Activated CD8-positive, alpha-beta T cell treated with anti-CD3 and anti-CD28 coated beads for 36 hours (primary cell): ENCODE measurements at regions not wholly inside any gene's neighbourhood (a gene's known extent, or its start where the extent isn't known, plus 50 kb on each side); places are given as distances from the start of the nearest gene placed in this dataset.

Source experiments
- ATAC-seq: fragments of 200-7000 bp; cut with Tn5 transposase; one replicate; pipeline ENCODE4 v1.10.0; 2021; ENCODE audit warnings: mild to moderate bottlenecking, moderate library complexity
- CTCF ChIA-PET: fragments of 350-600 bp; sonication (Branson Sonifier 250); formaldehyde crosslinking; loops from one replicate; lab custom pipeline; 2021; ENCODE audit warnings: antibody characterized with exemption; lab: Charles Lee
- POLR2A ChIA-PET: fragments of 350-600 bp; sonication (Branson Sonifier 250); formaldehyde crosslinking; loops from one replicate; lab custom pipeline; 2021; ENCODE audit warnings: antibody characterized with exemption; lab: Charles Lee
- DNase-seq: peaks from one replicate; pipeline ENCODE4 v3.0.0-alpha.2; 2020
- H3K27ac Mint-ChIP-seq: one replicate; pipeline ENCODE4 v1.8.0; 2021; ENCODE audit warnings: mild to moderate bottlenecking, mixed read lengths
- H3K27me3 Mint-ChIP-seq: one replicate; pipeline ENCODE4 v1.8.0; 2021; ENCODE audit warnings: mixed read lengths
- H3K36me3 Mint-ChIP-seq: one replicate; pipeline ENCODE4 v1.8.0; 2021; ENCODE audit warnings: low read depth, mixed read lengths
- H3K4me1 Mint-ChIP-seq: one replicate; pipeline ENCODE4 v1.8.0; 2021; ENCODE audit warnings: low read depth, mixed read lengths
- H3K4me3 Mint-ChIP-seq: one replicate; pipeline ENCODE4 v1.8.0; 2021; ENCODE audit warnings: mild to moderate bottlenecking, moderate library complexity, mixed read lengths
- H3K9me3 Mint-ChIP-seq: one replicate; pipeline ENCODE4 v1.8.0; 2021; ENCODE audit warnings: mixed read lengths
- intact Hi-C: fragments of 100-400 bp; cut with micrococcal nuclease; formaldehyde crosslinking; loops from one replicate; pipeline ENCODE4 v1.10.0; 2022
- TF ChIP-seq, protein P1 (sequence below): fragments of 200-600 bp; IDR thresholded peaks from one replicate; pipeline ENCODE4 v1.8.0; 2022; ENCODE audit warnings: antibody characterized with exemption, mild to moderate bottlenecking

GRCh38 chr16:48838349-48838748 lies 228.4 kb upstream of the N4BP1 start:
- H3K4me1 Mint-ChIP-seq = no peaks in the 10 kb centered on the region
- no peaks in the 10 kb centered on the region for H3K36me3 Mint-ChIP-seq
- CTCF ChIA-PET = no interaction called here
- no peak overlapping the region for H3K27ac Mint-ChIP-seq
- no peak for ATAC-seq
- no peak for DNase-seq
- no peak overlapping the region for H3K4me3 Mint-ChIP-seq
- POLR2A ChIA-PET = no interaction called here
- TF ChIP-seq, protein P1, sequence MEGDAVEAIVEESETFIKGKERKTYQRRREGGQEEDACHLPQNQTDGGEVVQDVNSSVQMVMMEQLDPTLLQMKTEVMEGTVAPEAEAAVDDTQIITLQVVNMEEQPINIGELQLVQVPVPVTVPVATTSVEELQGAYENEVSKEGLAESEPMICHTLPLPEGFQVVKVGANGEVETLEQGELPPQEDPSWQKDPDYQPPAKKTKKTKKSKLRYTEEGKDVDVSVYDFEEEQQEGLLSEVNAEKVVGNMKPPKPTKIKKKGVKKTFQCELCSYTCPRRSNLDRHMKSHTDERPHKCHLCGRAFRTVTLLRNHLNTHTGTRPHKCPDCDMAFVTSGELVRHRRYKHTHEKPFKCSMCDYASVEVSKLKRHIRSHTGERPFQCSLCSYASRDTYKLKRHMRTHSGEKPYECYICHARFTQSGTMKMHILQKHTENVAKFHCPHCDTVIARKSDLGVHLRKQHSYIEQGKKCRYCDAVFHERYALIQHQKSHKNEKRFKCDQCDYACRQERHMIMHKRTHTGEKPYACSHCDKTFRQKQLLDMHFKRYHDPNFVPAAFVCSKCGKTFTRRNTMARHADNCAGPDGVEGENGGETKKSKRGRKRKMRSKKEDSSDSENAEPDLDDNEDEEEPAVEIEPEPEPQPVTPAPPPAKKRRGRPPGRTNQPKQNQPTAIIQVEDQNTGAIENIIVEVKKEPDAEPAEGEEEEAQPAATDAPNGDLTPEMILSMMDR = no peak
- H3K27me3 Mint-ChIP-seq = no peaks in the 10 kb centered on the region
- intact Hi-C loops = no loop called here
- H3K9me3 Mint-ChIP-seq = no peaks in the 10 kb centered on the region

DNA sequence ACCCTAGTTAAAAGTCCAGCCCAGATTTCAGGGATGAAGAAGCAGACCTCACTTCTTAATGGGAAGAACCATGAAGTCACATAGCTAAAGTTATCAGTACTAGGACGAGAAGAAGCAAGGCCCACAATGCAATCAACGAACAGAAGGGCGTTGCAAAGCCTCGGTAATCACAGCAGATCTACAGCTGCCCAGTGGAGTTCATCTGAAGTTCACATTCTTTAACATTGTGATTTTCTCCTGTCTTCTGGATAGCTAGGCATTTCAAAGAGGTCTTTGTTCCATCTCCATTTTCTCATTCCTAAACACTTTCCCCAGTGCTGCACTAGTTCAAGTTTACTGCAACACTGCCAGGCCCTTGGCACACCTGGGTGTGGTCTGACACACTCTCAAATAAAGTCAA lies 226.7 kb upstream of the N4BP1 start:
- Mint-ChIP-seq H3K4me3 (no peak overlapping the region), H3K9me3 (no peaks in the 10 kb centered on the region), H3K36me3 (no peaks in the 10 kb centered on the region), H3K27me3 (no peaks in the 10 kb centered on the region), H3K4me1 (no peaks in the 10 kb centered on the region), H3K27ac (no peak overlapping the region)
- intact Hi-C loops = no loop called here
- no peak for ATAC-seq
- ChIA-PET CTCF (no interaction called here), POLR2A (no interaction called here)
- DNase-seq = no peak
- TF ChIP-seq, protein P1 = no peak

DNA sequence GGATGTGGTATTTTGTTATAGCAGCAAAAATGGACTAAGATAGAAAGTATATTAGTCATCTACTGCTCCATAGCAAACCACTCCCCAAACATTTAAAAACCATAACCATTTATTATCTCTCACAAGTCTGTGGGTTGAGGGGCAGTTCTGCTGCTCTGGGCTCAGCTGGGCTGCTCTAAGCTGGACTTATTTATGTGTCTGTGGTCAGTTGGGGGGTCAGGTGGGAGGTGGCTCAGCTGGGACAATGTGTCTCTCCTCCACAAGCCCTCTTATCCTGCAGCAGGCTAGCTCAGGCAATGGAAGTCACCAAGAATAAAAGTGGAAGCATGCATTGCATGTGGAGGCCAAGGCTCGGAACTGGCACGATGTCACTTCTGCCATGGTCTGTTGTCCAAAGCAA lies 226.1 kb upstream of the N4BP1 start:
- DNase-seq (no peak), ATAC-seq (no peak)
- no peaks in the 10 kb centered on the region for H3K4me1 Mint-ChIP-seq
- CTCF ChIA-PET = no interaction called here
- H3K4me3 Mint-ChIP-seq = no peak overlapping the region
- H3K27me3 Mint-ChIP-seq = no peaks in the 10 kb centered on the region
- intact Hi-C loops = no loop called here
- no peaks in the 10 kb centered on the region for H3K36me3 Mint-ChIP-seq
- no peak overlapping the region for H3K27ac Mint-ChIP-seq
- POLR2A ChIA-PET = no interaction called here
- TF ChIP-seq, protein P1 = no peak
- no peaks in the 10 kb centered on the region for H3K9me3 Mint-ChIP-seq

GRCh38 chr16:48834576-48834975 lies 224.6 kb upstream of the N4BP1 start:
- DNase-seq (no peak), ATAC-seq (no peak)
- TF ChIP-seq, protein P1 = no peak
- CTCF ChIA-PET = no interaction called here
- intact Hi-C loops = no loop called here
- no peak overlapping the region for H3K4me3 Mint-ChIP-seq
- H3K27ac Mint-ChIP-seq = no peak overlapping the region
- H3K27me3 Mint-ChIP-seq = no peaks in the 10 kb centered on the region
- H3K9me3 Mint-ChIP-seq = no peaks in the 10 kb centered on the region
- no peaks in the 10 kb centered on the region for H3K4me1 Mint-ChIP-seq
- POLR2A ChIA-PET = no interaction called here
- no peaks in the 10 kb centered on the region for H3K36me3 Mint-ChIP-seq

GRCh38 chr16:48833461-48833860 lies 223.5 kb upstream of the N4BP1 start:
- intact Hi-C loops = no loop called here
- TF ChIP-seq, protein P1 = no peak
- no peaks in the 10 kb centered on the region for H3K27me3 Mint-ChIP-seq
- no peaks in the 10 kb centered on the region for H3K36me3 Mint-ChIP-seq
- no peaks in the 10 kb centered on the region for H3K4me1 Mint-ChIP-seq
- no peak overlapping the region for H3K4me3 Mint-ChIP-seq
- POLR2A ChIA-PET = no interaction called here
- H3K9me3 Mint-ChIP-seq = peaks cover 2% of the 10 kb centered on the region
- DNase-seq (no peak), ATAC-seq (no peak)
- CTCF ChIA-PET = interaction anchor here (0.8 kb wide), 1 partner anchor 146 kb away, joined by 3 read pairs; no protein-coding TSS in a partner anchor
- H3K27ac Mint-ChIP-seq = no peak overlapping the region
